Lower lobe of right lung (tissue), 2 donors: ENCODE measurements at regions not wholly inside any gene's neighbourhood (a gene's known extent, or its start where the extent isn't known, plus 50 kb on each side); places are given as distances from the start of the nearest gene placed in this dataset.

ENCODE experiments used
- ATAC-seq, 2 donors: fragments of 200-7000 bp; cut with Tn5 transposase; one replicate each; pipeline ENCODE4 v1.9.1; 2020 to 2022; ENCODE audit warnings: mild to moderate bottlenecking in 2 of 2, moderate library complexity in 2 of 2
- DNase-seq: peaks from one replicate; pipeline ENCODE4 v3.0.0-alpha.2; 2020
- H3K27ac ChIP-seq: fragments of 200-600 bp; one replicate; pipeline ENCODE4 v1.8.0; 2022
- H3K27me3 ChIP-seq: fragments of 200-600 bp; one replicate; pipeline ENCODE4 v1.8.0; 2022; ENCODE audit warnings: low read depth
- H3K36me3 ChIP-seq: fragments of 200-600 bp; one replicate; pipeline ENCODE4 v1.8.0; 2022; ENCODE audit warnings: mild to moderate bottlenecking
- H3K4me1 ChIP-seq: fragments of 200-600 bp; one replicate; pipeline ENCODE4 v1.8.0; 2022
- H3K4me3 ChIP-seq: fragments of 200-600 bp; one replicate; pipeline ENCODE4 v1.8.0; 2022; ENCODE audit warnings: mild to moderate bottlenecking
- H3K9me3 ChIP-seq: fragments of 200-600 bp; one replicate; pipeline ENCODE4 v1.8.0; 2022
- intact Hi-C: fragments of 100-400 bp; cut with DNase I; formaldehyde crosslinking; loops from one replicate; pipeline ENCODE4 v1.11.0; 2022
- TF ChIP-seq, protein P1 (sequence below): fragments of 200-600 bp; IDR thresholded peaks from one replicate; pipeline ENCODE4 v1.8.0; 2022; ENCODE audit warnings: antibody characterized with exemption, mild to moderate bottlenecking
- donor health status: DM: no; HTN: yes; CAD: no; lungs with severe emphysema.

GRCh38 chr10:110422548-110422947 lies 75.2 kb upstream of the DUSP5 start:
- TF ChIP-seq, protein P1, sequence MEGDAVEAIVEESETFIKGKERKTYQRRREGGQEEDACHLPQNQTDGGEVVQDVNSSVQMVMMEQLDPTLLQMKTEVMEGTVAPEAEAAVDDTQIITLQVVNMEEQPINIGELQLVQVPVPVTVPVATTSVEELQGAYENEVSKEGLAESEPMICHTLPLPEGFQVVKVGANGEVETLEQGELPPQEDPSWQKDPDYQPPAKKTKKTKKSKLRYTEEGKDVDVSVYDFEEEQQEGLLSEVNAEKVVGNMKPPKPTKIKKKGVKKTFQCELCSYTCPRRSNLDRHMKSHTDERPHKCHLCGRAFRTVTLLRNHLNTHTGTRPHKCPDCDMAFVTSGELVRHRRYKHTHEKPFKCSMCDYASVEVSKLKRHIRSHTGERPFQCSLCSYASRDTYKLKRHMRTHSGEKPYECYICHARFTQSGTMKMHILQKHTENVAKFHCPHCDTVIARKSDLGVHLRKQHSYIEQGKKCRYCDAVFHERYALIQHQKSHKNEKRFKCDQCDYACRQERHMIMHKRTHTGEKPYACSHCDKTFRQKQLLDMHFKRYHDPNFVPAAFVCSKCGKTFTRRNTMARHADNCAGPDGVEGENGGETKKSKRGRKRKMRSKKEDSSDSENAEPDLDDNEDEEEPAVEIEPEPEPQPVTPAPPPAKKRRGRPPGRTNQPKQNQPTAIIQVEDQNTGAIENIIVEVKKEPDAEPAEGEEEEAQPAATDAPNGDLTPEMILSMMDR: no peak
- Histone ChIP-seq H3K36me3 (no peaks in the 10 kb centered on the region), H3K9me3 (no peaks in the 10 kb centered on the region), H3K4me1 (peaks cover 41% of the 10 kb centered on the region), H3K27ac (no peak overlapping the region), H3K4me3 (no peak overlapping the region), H3K27me3 (no peaks in the 10 kb centered on the region)
- ATAC-seq (no peak), DNase-seq (no peak)
- intact Hi-C loops: no loop called here

DNA sequence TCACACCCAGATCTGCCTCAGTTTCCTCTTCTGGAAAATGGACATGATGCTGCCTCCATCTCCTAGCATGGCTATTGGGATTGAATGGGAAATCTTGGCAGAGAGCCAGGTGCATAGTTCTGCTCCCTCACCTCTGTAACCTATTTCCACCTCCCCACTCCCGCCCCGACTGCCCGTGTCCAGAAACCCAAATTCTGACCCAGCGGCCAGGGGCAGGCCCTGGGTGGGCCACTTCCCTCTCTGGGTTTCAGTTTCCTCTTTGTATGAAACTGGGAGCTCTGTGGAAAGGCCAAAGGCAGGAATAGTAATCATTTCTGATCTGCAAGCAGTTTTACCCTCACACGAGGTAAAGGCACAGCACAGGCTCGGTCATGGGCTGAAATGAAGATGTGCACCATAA lies 74.1 kb upstream of the DUSP5 start:
- no peak overlapping the region for H3K27ac ChIP-seq
- no peaks in the 10 kb centered on the region for H3K27me3 ChIP-seq
- TF ChIP-seq, protein P1: no peak
- intact Hi-C loops: no loop called here
- H3K4me1 ChIP-seq: peaks cover 41% of the 10 kb centered on the region
- H3K36me3 ChIP-seq: no peaks in the 10 kb centered on the region
- ATAC-seq (peak; percentile 32 to 34), DNase-seq (peak; percentile 57)
- H3K4me3 ChIP-seq: no peak overlapping the region
- no peaks in the 10 kb centered on the region for H3K9me3 ChIP-seq

- intact Hi-C loops: no loop called here
- Histone ChIP-seq H3K4me3 (no peak overlapping the region), H3K36me3 (no peaks in the 10 kb centered on the region), H3K9me3 (no peaks in the 10 kb centered on the region), H3K4me1 (peaks cover 35% of the 10 kb centered on the region), H3K27ac (no peak overlapping the region), H3K27me3 (no peaks in the 10 kb centered on the region)
- no peak for DNase-seq
- TF ChIP-seq, protein P1: no peak
- peak; percentile 31 to 47 for ATAC-seq
These were observed 71.9 kb upstream of the DUSP5 start for GRCh38 chr10:110425684-110426293.

DNA sequence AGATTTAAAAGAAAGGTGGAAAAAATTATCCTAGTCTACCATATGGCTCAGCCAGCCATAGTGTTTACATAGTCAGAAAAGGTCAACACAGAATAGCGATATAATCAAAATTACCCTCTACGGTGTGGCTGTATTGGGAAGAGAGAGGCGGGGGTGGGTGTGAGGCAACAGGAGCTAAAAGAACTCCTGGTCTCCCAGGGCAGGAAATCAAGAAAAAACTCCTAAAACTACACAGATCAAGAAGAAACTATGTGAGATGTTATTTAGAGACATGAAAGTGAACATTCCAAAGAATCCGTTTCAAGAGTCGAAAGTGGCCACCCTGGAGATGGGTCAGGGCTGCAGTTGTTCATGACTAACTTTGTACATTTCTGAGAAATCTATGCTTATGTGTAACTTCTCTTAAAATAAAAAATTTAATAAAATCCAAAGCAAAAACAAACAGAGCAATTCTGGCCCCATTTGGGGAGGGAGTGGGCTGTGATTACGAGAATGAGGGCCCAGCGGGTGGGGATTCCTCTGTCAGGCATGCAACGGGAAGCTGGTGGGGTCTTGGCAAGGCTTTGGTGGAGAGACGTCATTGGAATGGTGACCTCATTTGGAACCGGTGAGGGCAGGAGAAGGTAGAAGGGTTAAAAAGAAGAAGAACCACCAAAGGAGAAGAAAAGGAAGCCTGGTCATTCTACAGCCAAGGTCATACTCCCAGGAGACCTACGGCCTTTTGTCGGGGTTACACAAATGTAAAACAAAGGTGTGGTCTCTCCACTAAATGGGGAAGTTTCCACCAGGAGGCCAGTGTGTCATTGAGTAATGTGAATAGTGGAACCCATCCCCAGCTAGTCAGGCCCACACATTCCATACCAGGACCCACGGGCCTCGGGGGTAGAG lies 71.2 kb upstream of the DUSP5 start:
- Histone ChIP-seq H3K27ac (no peak overlapping the region), H3K4me1 (peaks cover 31% of the 10 kb centered on the region), H3K27me3 (no peaks in the 10 kb centered on the region), H3K9me3 (no peaks in the 10 kb centered on the region), H3K4me3 (no peak overlapping the region), H3K36me3 (no peaks in the 10 kb centered on the region)
- ATAC-seq (peak; percentile 8 to 35), DNase-seq (no peak)
- intact Hi-C loops: no loop called here
- TF ChIP-seq, protein P1: no peak

- intact Hi-C loops: no loop called here
These were observed 68.4 kb upstream of the DUSP5 start for GRCh38 chr10:110429301-110429700.

More at GRCh38 chr10:110429301-110429700, 68.4 kb upstream of the DUSP5 start:
- Histone ChIP-seq H3K27me3 (no peaks in the 10 kb centered on the region), H3K27ac (no peak overlapping the region), H3K4me3 (no peak overlapping the region), H3K36me3 (no peaks in the 10 kb centered on the region), H3K9me3 (no peaks in the 10 kb centered on the region), H3K4me1 (peaks cover 16% of the 10 kb centered on the region)
- DNase-seq (no peak), ATAC-seq (no peak)
- TF ChIP-seq, protein P1: no peak
